ENCODE measurements at regions not wholly inside any gene's neighbourhood (a gene's known extent, or its start where the extent isn't known, plus 50 kb on each side); places are given as distances from the start of the nearest gene placed in this dataset.

DNA sequence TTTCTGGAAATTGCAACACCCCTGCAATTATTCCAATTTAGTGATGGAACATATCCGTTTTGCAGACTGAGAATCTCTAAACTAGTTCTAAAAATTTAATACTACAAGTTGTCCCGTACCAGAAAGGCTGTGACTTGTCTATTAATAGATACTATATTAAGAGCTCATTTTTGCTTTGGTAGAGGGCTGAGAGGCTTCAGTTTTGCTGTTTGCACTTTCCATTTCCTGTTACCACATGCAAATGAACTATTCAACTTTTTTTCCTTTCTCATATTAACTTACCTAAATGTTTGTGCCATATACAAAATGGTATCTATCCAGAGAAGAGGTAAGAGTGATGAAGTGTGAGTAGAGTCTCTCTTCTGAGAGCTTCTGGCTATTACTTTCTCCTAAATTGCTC is 101.5 kb upstream of the CRBN start:
- Mint-ChIP-seq H3K27ac (no peak overlapping the region), H3K36me3 (ENCODE audit: low read depth) (no peaks in the 10 kb centered on the region), H3K4me1 (no peaks in the 10 kb centered on the region), H3K27me3 (no peaks in the 10 kb centered on the region), H3K9me3 (no peaks in the 10 kb centered on the region), H3K4me3 (no peak overlapping the region)
- intact Hi-C loops (cut with micrococcal nuclease) = no loop called here
- DNase-seq = no peak

DNA sequence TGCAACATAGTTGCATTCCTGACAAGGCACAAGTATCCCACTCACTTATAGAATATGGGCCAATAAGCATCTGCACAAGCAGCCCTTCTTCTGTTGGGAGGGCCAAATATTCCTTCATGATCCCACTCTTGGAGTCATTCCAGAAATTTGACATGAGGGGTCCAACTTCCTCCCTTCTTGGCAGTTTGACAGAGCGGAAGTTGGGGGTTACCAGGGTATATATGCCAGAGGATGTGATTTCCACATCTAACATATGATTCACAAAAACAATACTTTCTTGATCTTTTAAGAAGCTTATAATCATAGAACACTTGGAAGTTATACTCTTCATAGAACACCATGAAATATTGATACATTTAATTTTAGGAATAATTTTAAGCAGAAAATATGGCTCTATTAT is 100.9 kb upstream of the CRBN start:
- Mint-ChIP-seq H3K36me3 (ENCODE audit: low read depth) (no peaks in the 10 kb centered on the region), H3K27ac (no peak overlapping the region), H3K27me3 (no peaks in the 10 kb centered on the region), H3K9me3 (no peaks in the 10 kb centered on the region), H3K4me1 (no peaks in the 10 kb centered on the region), H3K4me3 (no peak overlapping the region)
- DNase-seq = no peak
- intact Hi-C loops (cut with micrococcal nuclease) = no loop called here

DNA sequence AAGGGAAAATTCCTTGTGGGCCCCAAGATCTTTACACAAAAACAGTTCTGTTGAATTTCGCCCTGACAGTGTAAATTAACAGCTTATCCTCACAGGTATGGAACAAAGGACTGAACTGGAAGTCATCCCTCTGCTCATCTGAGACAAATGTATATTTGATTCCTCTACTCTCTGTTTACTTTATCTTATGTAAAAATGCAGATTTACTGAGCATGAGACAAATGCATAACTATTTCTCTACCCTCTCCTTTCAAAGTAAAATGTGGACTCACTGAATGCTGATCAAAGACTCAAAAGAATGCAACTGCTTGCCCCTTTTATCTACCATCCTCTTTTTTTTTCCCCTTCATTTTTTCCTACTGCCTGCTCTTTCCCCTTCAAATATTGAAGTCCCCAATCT is 98.6 kb upstream of the CRBN start:
- no peaks in the 10 kb centered on the region for H3K36me3 Mint-ChIP-seq (ENCODE audit: low read depth)
- no peaks in the 10 kb centered on the region for H3K27me3 Mint-ChIP-seq
- intact Hi-C loops (cut with micrococcal nuclease) = no loop called here
- H3K4me3 Mint-ChIP-seq = no peak overlapping the region
- H3K9me3 Mint-ChIP-seq = no peaks in the 10 kb centered on the region
- H3K4me1 Mint-ChIP-seq = no peaks in the 10 kb centered on the region
- DNase-seq = no peak
- no peak overlapping the region for H3K27ac Mint-ChIP-seq

DNA sequence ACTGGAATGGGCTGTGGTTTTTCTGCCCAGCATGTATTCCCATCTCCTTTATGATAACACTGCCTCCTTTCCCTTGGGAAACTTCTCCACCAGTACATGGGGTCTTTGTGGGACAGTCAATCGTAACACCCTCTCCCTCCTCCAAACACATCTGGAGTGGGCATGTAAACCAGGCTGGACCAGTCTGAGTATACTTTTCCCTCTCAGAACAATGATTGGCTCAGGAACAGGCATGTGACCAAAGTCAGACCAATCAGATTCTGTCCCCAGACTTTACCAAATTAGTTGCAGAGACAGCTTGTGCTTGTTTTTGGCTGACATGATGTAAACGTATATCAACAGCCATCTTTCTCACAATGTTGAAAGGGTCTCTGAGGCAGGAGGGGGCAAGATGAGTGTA is 97.1 kb upstream of the CRBN start:
- no peak overlapping the region for H3K27ac Mint-ChIP-seq
- H3K4me3 Mint-ChIP-seq = no peak overlapping the region
- DNase-seq = no peak
- H3K4me1 Mint-ChIP-seq = no peaks in the 10 kb centered on the region
- H3K36me3 Mint-ChIP-seq (ENCODE audit: low read depth) = no peaks in the 10 kb centered on the region
- no peaks in the 10 kb centered on the region for H3K9me3 Mint-ChIP-seq
- H3K27me3 Mint-ChIP-seq = no peaks in the 10 kb centered on the region
- intact Hi-C loops (cut with micrococcal nuclease) = no loop called here

DNA sequence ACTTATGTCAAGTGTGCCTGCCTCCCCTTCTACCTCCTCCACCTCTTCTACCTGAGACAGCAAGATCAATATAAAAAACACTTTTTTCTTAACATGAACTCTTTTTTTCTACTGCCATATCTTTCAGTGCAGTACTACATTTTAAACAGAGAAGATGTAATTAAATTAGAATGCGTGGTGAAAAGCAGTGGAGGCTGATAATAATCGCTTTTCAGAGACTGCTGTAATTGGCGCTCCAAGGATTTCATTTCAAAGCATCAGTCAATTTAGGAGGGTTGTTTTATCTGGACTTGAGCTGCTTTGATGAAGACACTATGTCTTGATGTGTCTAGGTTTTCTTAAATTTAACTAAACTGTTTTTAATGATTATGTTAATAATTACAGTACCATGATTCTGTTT is 85.3 kb upstream of the CRBN start:
- Mint-ChIP-seq H3K36me3 (ENCODE audit: low read depth) (no peaks in the 10 kb centered on the region), H3K9me3 (no peaks in the 10 kb centered on the region), H3K4me3 (no peak overlapping the region), H3K27me3 (no peaks in the 10 kb centered on the region), H3K27ac (no peak overlapping the region), H3K4me1 (no peaks in the 10 kb centered on the region)
- no peak for DNase-seq
- intact Hi-C loops (cut with micrococcal nuclease) = no loop called here

DNA sequence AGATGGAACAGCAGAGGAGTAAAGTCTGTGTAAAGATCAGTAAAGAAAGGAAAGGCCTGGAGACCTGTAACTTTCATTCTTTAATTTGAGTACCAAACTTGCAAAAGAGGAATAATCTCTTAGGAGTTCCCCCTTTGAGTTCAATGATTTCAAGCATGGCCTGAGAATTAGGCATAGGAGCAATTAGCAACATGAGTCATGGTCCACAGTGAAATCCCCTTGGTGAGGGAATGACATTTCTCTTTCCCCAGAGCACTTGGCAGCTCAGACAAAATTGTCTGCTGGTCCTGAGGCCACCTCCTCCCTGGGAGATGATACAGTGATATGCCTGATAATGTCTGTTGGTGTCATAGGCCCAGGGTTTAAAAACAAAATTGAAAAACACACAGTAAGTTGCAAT is 81.4 kb upstream of the CRBN start:
- no peaks in the 10 kb centered on the region for H3K36me3 Mint-ChIP-seq (ENCODE audit: low read depth)
- no peak for DNase-seq
- H3K4me3 Mint-ChIP-seq = no peak overlapping the region
- no peaks in the 10 kb centered on the region for H3K4me1 Mint-ChIP-seq
- no peaks in the 10 kb centered on the region for H3K27me3 Mint-ChIP-seq
- H3K27ac Mint-ChIP-seq = no peak overlapping the region
- H3K9me3 Mint-ChIP-seq = no peaks in the 10 kb centered on the region
- intact Hi-C loops (cut with micrococcal nuclease) = no loop called here

DNA sequence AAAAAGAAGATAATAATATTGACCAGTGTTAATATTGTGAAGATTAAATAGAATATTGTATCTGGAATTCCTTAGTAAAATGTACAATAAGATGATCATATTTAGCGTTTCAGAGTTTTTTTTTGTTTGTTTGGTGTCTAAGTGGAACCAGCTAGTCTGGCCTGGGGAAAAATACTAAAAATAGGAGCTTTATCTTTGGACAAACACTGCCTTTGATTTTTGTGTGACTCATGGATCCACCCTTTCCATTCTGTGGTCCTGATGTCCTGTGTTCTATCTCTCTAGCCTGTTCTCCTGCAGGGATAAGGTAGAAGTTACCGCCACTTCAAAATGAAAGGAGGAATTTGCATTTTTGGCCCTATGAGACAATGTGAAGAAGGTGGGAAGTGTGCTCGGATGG is 79.7 kb upstream of the CRBN start:
- no peaks in the 10 kb centered on the region for H3K9me3 Mint-ChIP-seq
- no peak overlapping the region for H3K4me3 Mint-ChIP-seq
- no peak for DNase-seq
- no peaks in the 10 kb centered on the region for H3K27me3 Mint-ChIP-seq
- intact Hi-C loops (cut with micrococcal nuclease) = no loop called here
- H3K4me1 Mint-ChIP-seq = no peaks in the 10 kb centered on the region
- H3K27ac Mint-ChIP-seq = no peak overlapping the region
- H3K36me3 Mint-ChIP-seq (ENCODE audit: low read depth) = no peaks in the 10 kb centered on the region

DNA sequence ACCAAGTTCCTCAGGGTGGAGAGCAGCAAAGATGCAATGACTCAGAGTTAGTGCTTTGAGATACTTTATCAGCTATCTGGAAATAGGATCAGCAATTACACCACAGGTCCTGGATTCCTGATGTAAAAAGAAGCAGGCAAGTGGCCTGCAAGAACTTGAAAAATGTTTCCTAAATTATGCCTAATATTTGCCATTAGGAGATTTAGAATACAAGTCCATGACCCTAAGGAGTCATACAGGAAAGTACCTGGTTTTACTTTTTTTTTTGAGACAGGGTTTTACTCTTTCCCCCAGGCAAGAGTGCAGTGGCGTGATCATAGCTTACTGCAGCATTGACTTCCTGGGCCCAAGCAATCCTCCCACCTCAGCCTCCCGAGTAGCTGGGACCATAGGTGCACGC is 78.8 kb upstream of the CRBN start:
- no peak for DNase-seq
- H3K27ac Mint-ChIP-seq = no peak overlapping the region
- intact Hi-C loops (cut with micrococcal nuclease) = no loop called here
- H3K36me3 Mint-ChIP-seq (ENCODE audit: low read depth) = no peaks in the 10 kb centered on the region
- H3K9me3 Mint-ChIP-seq = no peaks in the 10 kb centered on the region
- no peak overlapping the region for H3K4me3 Mint-ChIP-seq
- no peaks in the 10 kb centered on the region for H3K27me3 Mint-ChIP-seq
- no peaks in the 10 kb centered on the region for H3K4me1 Mint-ChIP-seq

DNA sequence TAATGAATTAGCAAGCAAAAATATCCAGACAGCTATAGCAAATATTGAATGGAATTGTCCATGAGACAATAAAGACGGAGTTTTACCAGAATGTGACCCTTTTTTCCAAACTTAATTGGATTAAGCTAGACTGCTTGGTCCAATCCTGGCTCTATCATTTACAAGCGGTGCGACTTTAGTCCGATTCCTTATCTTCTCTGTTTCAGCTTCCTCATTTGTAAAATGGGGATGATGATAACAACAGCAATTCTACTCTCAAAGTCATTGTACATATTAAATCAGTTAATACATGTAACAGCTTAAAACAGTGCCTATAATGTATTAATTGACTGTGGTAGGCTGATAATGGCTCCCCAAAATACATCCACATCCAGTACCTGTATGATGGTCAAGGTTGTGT is 62.1 kb upstream of the CRBN start:
- Mint-ChIP-seq H3K27ac (no peak overlapping the region), H3K4me1 (no peaks in the 10 kb centered on the region), H3K27me3 (no peaks in the 10 kb centered on the region), H3K9me3 (no peaks in the 10 kb centered on the region), H3K4me3 (no peak overlapping the region), H3K36me3 (ENCODE audit: low read depth) (no peaks in the 10 kb centered on the region)
- no peak for DNase-seq
- intact Hi-C loops (cut with micrococcal nuclease) = no loop called here

DNA sequence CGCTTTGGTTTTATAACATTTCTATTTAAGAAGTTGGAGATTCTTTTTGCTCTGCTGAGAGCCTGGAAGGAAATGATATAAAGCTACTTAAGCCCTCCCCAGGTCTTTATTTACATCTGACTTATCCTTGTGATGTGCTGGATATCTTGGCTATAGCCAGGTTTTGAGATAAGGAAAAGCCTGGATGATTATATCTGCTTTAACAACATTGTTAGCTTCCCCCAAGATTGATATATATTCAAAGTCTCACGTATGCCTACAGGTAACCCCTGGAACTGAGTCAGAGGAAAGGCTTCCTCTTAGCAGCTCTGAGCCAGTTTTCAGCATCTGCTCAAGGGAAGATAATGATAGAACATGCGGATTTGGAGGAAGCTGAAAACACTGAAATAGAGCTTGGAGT is 61.5 kb upstream of the CRBN start:
- no peaks in the 10 kb centered on the region for H3K27me3 Mint-ChIP-seq
- H3K4me3 Mint-ChIP-seq = no peak overlapping the region
- no peak for DNase-seq
- no peak overlapping the region for H3K27ac Mint-ChIP-seq
- no peaks in the 10 kb centered on the region for H3K4me1 Mint-ChIP-seq
- intact Hi-C loops (cut with micrococcal nuclease) = no loop called here
- H3K36me3 Mint-ChIP-seq (ENCODE audit: low read depth) = no peaks in the 10 kb centered on the region
- H3K9me3 Mint-ChIP-seq = no peaks in the 10 kb centered on the region

DNA sequence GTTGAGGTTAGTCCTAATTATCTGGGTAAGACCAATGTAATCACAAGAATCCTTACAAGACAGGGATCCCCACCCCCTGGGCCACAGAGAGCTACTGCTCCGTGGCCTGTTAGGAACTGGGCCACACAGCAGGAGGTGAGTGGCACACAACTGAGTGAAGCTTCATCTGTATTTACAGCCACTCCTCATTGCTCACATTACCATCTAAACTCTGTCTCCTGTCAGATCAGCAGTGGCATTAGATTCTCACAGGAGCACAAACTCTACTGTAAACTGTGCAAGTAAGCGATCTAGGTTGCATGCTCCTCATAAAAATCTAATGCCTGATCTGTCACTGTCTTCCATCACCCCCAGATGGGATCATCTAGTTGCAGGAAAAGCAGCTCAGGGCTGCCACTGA is 58.5 kb upstream of the CRBN start:
- H3K36me3 Mint-ChIP-seq (ENCODE audit: low read depth) = no peaks in the 10 kb centered on the region
- H3K4me1 Mint-ChIP-seq = no peaks in the 10 kb centered on the region
- DNase-seq = no peak
- no peaks in the 10 kb centered on the region for H3K9me3 Mint-ChIP-seq
- intact Hi-C loops (cut with micrococcal nuclease) = no loop called here
- H3K27me3 Mint-ChIP-seq = no peaks in the 10 kb centered on the region
- no peak overlapping the region for H3K4me3 Mint-ChIP-seq
- no peak overlapping the region for H3K27ac Mint-ChIP-seq

DNA sequence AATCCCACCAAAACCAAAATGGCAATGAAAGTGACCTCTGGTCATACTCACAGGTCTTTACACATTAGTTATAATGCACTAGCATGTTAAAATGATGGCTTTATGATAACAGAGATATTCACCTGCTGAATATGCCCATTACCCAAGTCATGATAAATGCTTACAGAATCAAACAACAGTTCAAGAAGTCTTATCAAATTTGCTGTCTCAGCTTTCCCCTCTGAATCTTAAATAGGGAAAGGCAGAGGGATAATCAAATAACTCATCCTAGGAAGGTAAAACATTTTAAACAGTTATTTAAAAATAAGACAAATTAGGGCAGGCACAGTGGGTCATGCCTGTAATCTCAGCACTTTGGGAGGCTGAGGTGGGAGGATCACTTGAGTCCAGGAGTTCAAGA is 52.8 kb upstream of the CRBN start:
- H3K9me3 Mint-ChIP-seq = no peaks in the 10 kb centered on the region
- no peak overlapping the region for H3K4me3 Mint-ChIP-seq
- H3K36me3 Mint-ChIP-seq (ENCODE audit: low read depth) = no peaks in the 10 kb centered on the region
- no peak overlapping the region for H3K27ac Mint-ChIP-seq
- intact Hi-C loops (cut with micrococcal nuclease) = no loop called here
- DNase-seq = no peak
- H3K27me3 Mint-ChIP-seq = no peaks in the 10 kb centered on the region
- no peaks in the 10 kb centered on the region for H3K4me1 Mint-ChIP-seq
